Uterus (tissue), 2 donors: ENCODE measurements at regions not wholly inside any gene's neighbourhood (a gene's known extent, or its start where the extent isn't known, plus 50 kb on each side); places are given as distances from the start of the nearest gene placed in this dataset.

Experiments
- POLR2A ChIP-seq, 2 donors: fragments of 450-650 bp; IDR thresholded peaks; one replicate each; pipeline ENCODE4 v1.6.1; 2016; ENCODE audit warnings: antibody characterized with exemption in 2 of 2, mild to moderate bottlenecking in 1 of 2, moderate library complexity in 1 of 2
- TF ChIP-seq, protein P1 (sequence below), 4 experiments: fragments of 200-600 bp in 2 of 4; fragments of 450-650 bp in 2 of 4; sonication (generic) in 2 of 4; IDR thresholded peaks; one replicate each; pipeline ENCODE4 v1.5.1; 2016 to 2019; ENCODE audit warnings: antibody characterized with exemption in 4 of 4, mild to moderate bottlenecking in 2 of 4, moderate library complexity in 1 of 4

DNA sequence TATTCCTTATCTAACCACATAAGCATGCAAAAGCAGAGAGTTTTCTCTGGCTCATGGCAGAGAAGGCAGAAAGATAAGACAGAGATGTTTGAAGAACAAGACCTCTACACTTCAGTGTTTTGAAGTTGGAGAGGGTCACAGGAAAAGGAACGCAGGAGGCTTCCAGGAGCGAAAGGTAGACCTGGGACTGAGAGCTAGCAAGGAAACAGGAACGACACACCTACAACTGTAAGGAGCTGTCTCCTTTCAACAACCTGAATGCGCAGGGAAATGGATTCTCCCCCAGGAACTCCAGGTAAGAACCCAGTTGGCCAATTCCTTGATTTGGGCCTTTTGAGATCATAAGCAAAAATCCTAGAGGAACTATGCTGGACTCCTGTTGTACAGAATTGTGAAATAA is 746.6 kb upstream of the DDX18 start:
- TF ChIP-seq, protein P1, sequence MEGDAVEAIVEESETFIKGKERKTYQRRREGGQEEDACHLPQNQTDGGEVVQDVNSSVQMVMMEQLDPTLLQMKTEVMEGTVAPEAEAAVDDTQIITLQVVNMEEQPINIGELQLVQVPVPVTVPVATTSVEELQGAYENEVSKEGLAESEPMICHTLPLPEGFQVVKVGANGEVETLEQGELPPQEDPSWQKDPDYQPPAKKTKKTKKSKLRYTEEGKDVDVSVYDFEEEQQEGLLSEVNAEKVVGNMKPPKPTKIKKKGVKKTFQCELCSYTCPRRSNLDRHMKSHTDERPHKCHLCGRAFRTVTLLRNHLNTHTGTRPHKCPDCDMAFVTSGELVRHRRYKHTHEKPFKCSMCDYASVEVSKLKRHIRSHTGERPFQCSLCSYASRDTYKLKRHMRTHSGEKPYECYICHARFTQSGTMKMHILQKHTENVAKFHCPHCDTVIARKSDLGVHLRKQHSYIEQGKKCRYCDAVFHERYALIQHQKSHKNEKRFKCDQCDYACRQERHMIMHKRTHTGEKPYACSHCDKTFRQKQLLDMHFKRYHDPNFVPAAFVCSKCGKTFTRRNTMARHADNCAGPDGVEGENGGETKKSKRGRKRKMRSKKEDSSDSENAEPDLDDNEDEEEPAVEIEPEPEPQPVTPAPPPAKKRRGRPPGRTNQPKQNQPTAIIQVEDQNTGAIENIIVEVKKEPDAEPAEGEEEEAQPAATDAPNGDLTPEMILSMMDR (IDR thresholded peaks at IDR 0.05) = no peak
- TF ChIP-seq POLR2A (IDR thresholded peaks at IDR 0.05) = no peak
